HepG2 (cell line): ENCODE measurements at regions not wholly inside any gene's neighbourhood (a gene's known extent, or its start where the extent isn't known, plus 50 kb on each side); places are given as distances from the start of the nearest gene placed in this dataset.

Source experiments
- ATAC-seq: fragments of 200-7000 bp; cut with Tn5 transposase; 3 replicates; pipeline ENCODE4 v1.9.1; 2020; ENCODE audit warnings: mild to moderate bottlenecking, moderate library complexity
- BruUV-seq: library from RNA; stranded (reverse); fragments of 400-500 nt; replicated peaks from 2 replicates; lab custom pipeline; 2021; lab: Mats Ljungman, UMichigan
- CTCF ChIA-PET: fragments of 300-600 bp; formaldehyde crosslinking; extraction: SDS; loops from one replicate; lab custom pipeline; 2021; ENCODE audit warnings: low total read pairs, inconsistent platforms, low intra/inter-chr PET ratio; lab: Yijun Ruan, JAX
- POLR2A ChIA-PET: fragments of 350-600 bp; sonication (Branson Sonifier 250); formaldehyde crosslinking; loops from one replicate; lab custom pipeline; 2020; ENCODE audit warnings: antibody characterized with exemption, inconsistent platforms; lab: Yijun Ruan, JAX
- DNase-seq: peaks from one replicate; pipeline ENCODE4 v3.0.0-alpha.2; 2015; ENCODE audit warnings: low spot score
- FAIRE-seq: peaks from 3 replicates; lab custom pipeline; 2011; peaks lifted over from hg19 to GRCh38; lab: Jason Lieb, UNC
- H2AFZ ChIP-seq: one replicate; pipeline ENCODE4 v1.6.1; 2011; ENCODE audit warnings: low read length, inconsistent platforms
- H3K27ac ChIP-seq: fragments of 300-600 bp; 3 replicates; pipeline ENCODE4 v1.8.0; 2011; ENCODE audit warnings: mixed run types, mild to moderate bottlenecking, mixed read lengths, low read length, inconsistent platforms; ENCODE audit not compliant: insufficient read depth; ENCODE audit errors: extremely low read length
- H3K27me3 ChIP-seq, 2 experiments: fragments of 200-600 bp in 1 of 2; 2 replicates in 1 of 2; 3 replicates in 1 of 2; pipeline versions ENCODE4 v1.6.0 to v1.8.0; 2011; ENCODE audit warnings: low read length in 2 of 2, mild to moderate bottlenecking in 2 of 2, moderate library complexity in 2 of 2, inconsistent platforms in 1 of 2; ENCODE audit not compliant: insufficient read depth in 2 of 2, control insufficient read depth in 1 of 2
- H3K36me3 ChIP-seq, 2 experiments: fragments of 200-600 bp in 1 of 2; replicated peaks in 1 of 2; 2 replicates in 1 of 2; 3 replicates in 1 of 2; pipeline versions ENCODE4 v1.5.1 to v1.8.0; 2011; ENCODE audit warnings: low read length in 2 of 2, inconsistent platforms in 1 of 2; ENCODE audit not compliant: insufficient read depth in 2 of 2, control insufficient read depth in 1 of 2
- H3K4me1 ChIP-seq: 2 replicates; pipeline ENCODE4 v1.5.1; 2012; ENCODE audit warnings: low read length, inconsistent platforms; ENCODE audit not compliant: insufficient read depth
- H3K4me2 ChIP-seq: 2 replicates; pipeline ENCODE4 v1.6.0; 2011; ENCODE audit warnings: low read depth, low read length, inconsistent platforms
- H3K4me3 ChIP-seq, 3 experiments: fragments of 200-600 bp in 1 of 3; sonication (generic), shearing (Covaris generic) in 1 of 3; replicated peaks in 1 of 3; 2 replicates each; pipeline ENCODE4 v1.5.1; 2011 to 2016; ENCODE audit warnings: low read length in 3 of 3, inconsistent platforms in 2 of 3, low read depth in 2 of 3, mild to moderate bottlenecking in 2 of 3, control low read depth in 1 of 3, mixed read lengths in 1 of 3; ENCODE audit not compliant: insufficient read depth in 1 of 3
- H3K79me2 ChIP-seq: one replicate; pipeline ENCODE4 v1.6.1; 2011; ENCODE audit warnings: low read length, inconsistent platforms; ENCODE audit not compliant: insufficient read depth
- H3K9ac ChIP-seq: 2 replicates; pipeline ENCODE4 v1.6.0; 2011; ENCODE audit warnings: mild to moderate bottlenecking, low read depth, low read length, inconsistent platforms; ENCODE audit not compliant: insufficient read depth
- H3K9me3 ChIP-seq: 2 replicates; pipeline ENCODE4 v1.5.1; 2012; ENCODE audit warnings: mild to moderate bottlenecking, low read length
- H4K20me1 ChIP-seq: 2 replicates; pipeline ENCODE4 v1.6.0; 2011; ENCODE audit warnings: inconsistent platforms, mild to moderate bottlenecking, low read length, moderate library complexity; ENCODE audit not compliant: insufficient read depth
- ESRRA ChIP-seq: sonication (generic); formaldehyde crosslinking; IDR thresholded peaks from 2 replicates; pipeline ENCODE4 v1.5.1; 2020; ENCODE audit warnings: mild to moderate bottlenecking, low read depth, missing genetic modification reagents
- NAIF1 ChIP-seq: sonication (generic); formaldehyde crosslinking; IDR thresholded peaks from 2 replicates; pipeline ENCODE4 v1.5.0; 2020; ENCODE audit warnings: mild to moderate bottlenecking, missing genetic modification reagents, borderline replicate concordance
- PAX8 ChIP-seq: sonication (generic); formaldehyde crosslinking; IDR thresholded peaks from 2 replicates; pipeline ENCODE4 v1.8.0; 2022; ENCODE audit warnings: mild to moderate bottlenecking, missing genetic modification reagents, borderline replicate concordance
- ZC3H13 ChIP-seq: sonication (generic); formaldehyde crosslinking; IDR thresholded peaks from 2 replicates; pipeline ENCODE4 v1.8.1; 2023; ENCODE audit warnings: mild to moderate bottlenecking, missing genetic modification reagents, moderate library complexity
- ZNF816 ChIP-seq: sonication (generic); formaldehyde crosslinking; IDR thresholded peaks from 2 replicates; pipeline ENCODE4 v1.8.0; 2022; ENCODE audit warnings: missing genetic modification reagents, mild to moderate bottlenecking, borderline replicate concordance
- WGBS: methylation state at CpG from one replicate; pipeline ENCODE4 v1.1.6; 2017; ENCODE audit warnings: low lambda C conversion rate; 5-methylcytosine and 5-hydroxymethylcytosine counted together
- in situ Hi-C: cut with HindIII; loops from 2 replicates; pipeline ENCODE4 v1.10.0; 2017; ENCODE audit warnings: low pct_unique_long_range_greater_than_20kb; ENCODE audit not compliant: extremely low pct_ligation_motif_present
- intact Hi-C: fragments of 100-400 bp; cut with micrococcal nuclease; formaldehyde crosslinking; loops from one replicate; pipeline ENCODE4 v1.10.0; 2022; ENCODE audit not compliant: unreplicated experiment
- TF ChIP-seq, protein P1 (sequence below): sonication (generic); formaldehyde crosslinking; IDR thresholded peaks from 2 replicates; pipeline ENCODE4 v1.4.0; 2020; ENCODE audit warnings: mild to moderate bottlenecking, missing genetic modification reagents
- TF ChIP-seq, protein P2 (sequence below): sonication (generic); formaldehyde crosslinking; IDR thresholded peaks from 2 replicates; pipeline ENCODE4 v1.5.1; 2020; ENCODE audit warnings: missing genetic modification reagents, mild to moderate bottlenecking, borderline replicate concordance
- TF ChIP-seq, protein P3 (sequence below): sonication (generic); formaldehyde crosslinking; IDR thresholded peaks from 2 replicates; pipeline ENCODE4 v1.5.0; 2020; ENCODE audit warnings: mild to moderate bottlenecking, low read depth, missing genetic modification reagents, borderline replicate concordance

DNA sequence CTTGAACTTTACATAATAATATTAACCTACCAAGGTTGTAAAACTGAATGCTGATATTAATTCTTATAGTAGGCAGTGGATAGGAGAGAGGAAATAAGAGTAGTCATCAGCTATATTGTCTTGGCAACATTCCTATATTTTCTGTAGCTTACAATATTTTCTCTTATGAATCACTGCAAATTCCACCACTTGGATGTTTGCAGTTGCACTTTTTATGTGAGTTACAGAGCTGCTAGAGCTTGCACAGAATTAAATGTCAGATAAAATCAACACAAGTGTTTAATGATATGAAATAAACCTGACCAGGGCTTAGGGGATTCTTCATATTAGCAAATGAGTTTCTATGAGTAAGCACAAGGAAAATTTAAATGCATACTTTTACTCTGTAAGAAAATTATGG lies 1710.1 kb downstream of the SI start (continued):
- TF ChIP-seq, protein P1, sequence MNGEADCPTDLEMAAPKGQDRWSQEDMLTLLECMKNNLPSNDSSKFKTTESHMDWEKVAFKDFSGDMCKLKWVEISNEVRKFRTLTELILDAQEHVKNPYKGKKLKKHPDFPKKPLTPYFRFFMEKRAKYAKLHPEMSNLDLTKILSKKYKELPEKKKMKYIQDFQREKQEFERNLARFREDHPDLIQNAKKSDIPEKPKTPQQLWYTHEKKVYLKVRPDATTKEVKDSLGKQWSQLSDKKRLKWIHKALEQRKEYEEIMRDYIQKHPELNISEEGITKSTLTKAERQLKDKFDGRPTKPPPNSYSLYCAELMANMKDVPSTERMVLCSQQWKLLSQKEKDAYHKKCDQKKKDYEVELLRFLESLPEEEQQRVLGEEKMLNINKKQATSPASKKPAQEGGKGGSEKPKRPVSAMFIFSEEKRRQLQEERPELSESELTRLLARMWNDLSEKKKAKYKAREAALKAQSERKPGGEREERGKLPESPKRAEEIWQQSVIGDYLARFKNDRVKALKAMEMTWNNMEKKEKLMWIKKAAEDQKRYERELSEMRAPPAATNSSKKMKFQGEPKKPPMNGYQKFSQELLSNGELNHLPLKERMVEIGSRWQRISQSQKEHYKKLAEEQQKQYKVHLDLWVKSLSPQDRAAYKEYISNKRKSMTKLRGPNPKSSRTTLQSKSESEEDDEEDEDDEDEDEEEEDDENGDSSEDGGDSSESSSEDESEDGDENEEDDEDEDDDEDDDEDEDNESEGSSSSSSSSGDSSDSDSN (CRISPR knock-in tag): no peak
- TF ChIP-seq, protein P2, sequence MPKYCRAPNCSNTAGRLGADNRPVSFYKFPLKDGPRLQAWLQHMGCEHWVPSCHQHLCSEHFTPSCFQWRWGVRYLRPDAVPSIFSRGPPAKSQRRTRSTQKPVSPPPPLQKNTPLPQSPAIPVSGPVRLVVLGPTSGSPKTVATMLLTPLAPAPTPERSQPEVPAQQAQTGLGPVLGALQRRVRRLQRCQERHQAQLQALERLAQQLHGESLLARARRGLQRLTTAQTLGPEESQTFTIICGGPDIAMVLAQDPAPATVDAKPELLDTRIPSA (CRISPR knock-in tag): no peak
- no peak for TF ChIP-seq ZNF816 (CRISPR knock-in tag)
- no peak for TF ChIP-seq ESRRA (CRISPR knock-in tag)
- TF ChIP-seq PAX8 (CRISPR knock-in tag): no peak
- no peak for TF ChIP-seq ZC3H13 (CRISPR knock-in tag)
- TF ChIP-seq, protein P3, sequence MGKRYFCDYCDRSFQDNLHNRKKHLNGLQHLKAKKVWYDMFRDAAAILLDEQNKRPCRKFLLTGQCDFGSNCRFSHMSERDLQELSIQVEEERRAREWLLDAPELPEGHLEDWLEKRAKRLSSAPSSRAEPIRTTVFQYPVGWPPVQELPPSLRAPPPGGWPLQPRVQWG: no peak

DNA sequence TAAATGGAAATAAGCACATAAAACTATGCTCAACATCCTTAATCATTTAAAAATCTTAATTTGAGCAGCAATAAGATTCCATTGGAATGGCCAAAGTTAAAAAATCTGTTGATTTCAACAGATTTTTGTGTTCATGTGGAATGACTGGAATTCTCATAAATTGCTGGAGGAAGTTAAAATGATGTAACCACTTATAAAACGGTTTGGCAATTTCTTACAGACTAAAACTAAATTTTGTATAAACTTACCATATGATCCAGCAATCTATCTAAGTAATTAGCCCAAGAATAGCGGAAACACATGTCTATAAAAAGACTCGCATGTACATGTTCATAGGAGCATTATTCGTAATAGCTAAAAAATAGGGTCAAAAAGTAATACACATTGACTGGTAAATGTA lies 1713.6 kb downstream of the SI start:
- Histone ChIP-seq H3K79me2 (no peaks in the 10 kb centered on the region), H3K27me3 (no peaks in the 10 kb centered on the region), H3K4me2 (no peak overlapping the region), H3K4me3 (no peak overlapping the region), H3K27ac (no peak overlapping the region), H3K36me3 (no peaks in the 10 kb centered on the region), H3K9me3 (no peaks in the 10 kb centered on the region), H4K20me1 (no peaks in the 10 kb centered on the region), H2AFZ (no peak overlapping the region), H3K4me1 (no peaks in the 10 kb centered on the region), H3K9ac (no peak overlapping the region)
- ATAC-seq: no peak
- DNase-seq: no peak
- FAIRE-seq: no peak
- no peak for TF ChIP-seq NAIF1
- WGBS: 46% methylated on average over 4 of the region's 4 CpGs
- intact Hi-C loops: no loop called here
- BruUV-seq: no TSS peak
- POLR2A ChIA-PET: no interaction called here
- in situ Hi-C loops: no loop called here
- CTCF ChIA-PET: no interaction called here
